ENCODE measurements at regions not wholly inside any gene's neighbourhood (a gene's known extent, or its start where the extent isn't known, plus 50 kb on each side); places are given as distances from the start of the nearest gene placed in this dataset.

- intact Hi-C loops (cut with DNase I) = no loop called here
- H3K9me3 ChIP-seq = no peaks in the 10 kb centered on the region
- DNase-seq = no peak
- no peak overlapping the region for H3K27ac ChIP-seq
- WGBS, 2 donors = 88 to 91% methylated on average over 4 to 9 of the region's 10 CpGs
- H3K4me1 ChIP-seq = no peaks in the 10 kb centered on the region
- no peak for TF ChIP-seq POLR2A (IDR thresholded peaks at IDR 0.05)
- TF ChIP-seq CTCF (IDR thresholded peaks at IDR 0.05) = no peak
- H3K4me3 ChIP-seq = no peak overlapping the region
- H3K27me3 ChIP-seq = no peaks in the 10 kb centered on the region
- no peaks in the 10 kb centered on the region for H3K36me3 ChIP-seq
Measured at GRCh38 chr2:44118257-44118656, 50.4 kb upstream of the PPM1B start.

Small RNA genes lying in the stretch of these regions (small RNA-seq; reads per million reads assigned to genes)
- 0 reads per million in 4 donors for gene AC019129.1
